GM10248 (cell line): ENCODE measurements at regions not wholly inside any gene's neighbourhood (a gene's known extent, or its start where the extent isn't known, plus 50 kb on each side); places are given as distances from the start of the nearest gene placed in this dataset.
"Not testable (repeated sequence)": the region's sequence is repeated elsewhere in the genome, so short reads cannot be mapped to it uniquely, and the experiment has no call there.

ENCODE experiments used
- CTCF ChIA-PET: fragments of 300-600 bp; sonication (Branson Sonifier 250); formaldehyde crosslinking; extraction: SDS; loops from one replicate; lab custom pipeline; 2021; ENCODE audit warnings: antibody characterized with exemption; lab: Yijun Ruan, JAX
- POLR2A ChIA-PET: fragments of 350-650 bp; sonication (Branson Sonifier 250); formaldehyde crosslinking; extraction: SDS; loops from one replicate; lab custom pipeline; 2020; ENCODE audit warnings: antibody characterized with exemption; lab: Yijun Ruan, JAX
- DNase-seq: peaks from one replicate; pipeline ENCODE4 v3.0.0; 2012; ENCODE audit errors: extremely low spot score

- DNase-seq, CTCF ChIA-PET, POLR2A ChIA-PET: not testable (repeated sequence)
Observed at GRCh38 chr7:153998896-153999295, 53.3 kb upstream of the DPP6 start.
